ENCODE measurements at regions not wholly inside any gene's neighbourhood (a gene's known extent, or its start where the extent isn't known, plus 50 kb on each side); places are given as distances from the start of the nearest gene placed in this dataset.
"Not testable (repeated sequence)": the region's sequence is repeated elsewhere in the genome, so short reads cannot be mapped to it uniquely, and the experiment has no call there.

- no peak for DNase-seq
These were observed 309.5 kb upstream of the SGCG start for GRCh38 chr13:22871231-22871630.

DNA sequence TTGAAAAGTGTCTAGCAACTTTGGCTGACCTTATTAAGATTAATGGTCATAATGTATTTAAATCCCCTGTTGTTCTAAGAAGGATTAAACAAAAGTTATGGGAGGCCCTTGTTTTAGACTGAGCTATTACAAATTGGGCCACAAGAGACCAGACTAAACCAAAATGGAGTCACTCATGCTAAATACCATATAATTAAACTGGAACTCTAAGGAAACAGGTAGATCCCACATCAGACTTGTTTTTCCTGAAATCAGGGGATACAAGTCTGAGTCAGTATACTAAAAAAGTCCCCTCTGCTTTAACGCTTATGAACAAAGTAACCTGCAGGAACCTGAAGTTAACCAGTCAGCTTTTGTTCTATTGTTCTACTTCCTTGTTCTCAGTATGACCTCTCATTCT, 305.9 kb upstream of the SGCG start:
- DNase-seq = no peak

DNA sequence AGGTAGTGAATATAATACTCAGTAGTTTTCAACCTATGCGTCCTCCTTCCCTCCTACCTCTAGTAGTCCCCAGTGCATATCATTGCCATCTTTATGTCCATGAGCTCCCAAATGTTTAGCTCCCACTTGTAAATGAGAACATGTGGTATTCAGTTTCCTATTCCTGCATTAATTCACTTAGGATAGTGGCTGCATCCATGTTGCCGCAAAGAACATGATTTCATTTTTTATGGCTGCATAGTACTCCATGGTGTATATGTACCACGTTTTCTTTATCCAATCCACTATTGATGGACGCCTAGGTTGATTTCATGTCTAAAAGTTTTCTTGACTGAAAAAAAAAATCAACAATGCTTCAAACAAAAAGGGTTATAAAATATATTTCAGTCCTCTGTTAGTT, 303.4 kb upstream of the SGCG start:
- no peak for DNase-seq

- DNase-seq = no peak
These were observed 299.7 kb upstream of the SGCG start for GRCh38 chr13:22880741-22881720.

GRCh38 chr13:22881721-22882608, 298.8 kb upstream of the SGCG start:
- not testable (repeated sequence) for DNase-seq

- no peak for DNase-seq
These were observed 297.4 kb upstream of the SGCG start for GRCh38 chr13:22883262-22883840.

DNA sequence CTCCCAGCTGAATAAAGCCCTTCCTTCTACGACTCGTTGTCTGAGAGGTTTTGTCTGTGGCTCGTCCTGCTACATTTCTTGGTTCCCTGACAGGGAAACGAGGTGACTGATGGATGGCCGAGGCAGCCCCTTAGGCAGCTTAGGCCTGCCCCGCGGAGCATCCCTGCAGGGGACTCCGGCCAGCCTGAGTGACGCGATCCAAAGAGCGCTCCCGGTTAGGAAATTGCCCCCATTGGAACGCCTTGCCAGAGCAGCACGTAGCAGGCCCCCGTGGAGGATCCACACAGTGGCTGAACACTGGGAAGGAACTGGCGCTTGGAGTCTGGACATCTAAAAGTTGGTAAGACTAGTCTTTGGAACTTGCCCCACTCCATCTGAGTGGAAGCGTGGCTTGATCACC, 296.8 kb upstream of the SGCG start:
- DNase-seq = no peak

GRCh38 chr13:22886061-22886460, 294.7 kb upstream of the SGCG start:
- DNase-seq = not testable (repeated sequence)

GRCh38 chr13:22889376-22889775, 291.4 kb upstream of the SGCG start:
- not testable (repeated sequence) for DNase-seq

DNA sequence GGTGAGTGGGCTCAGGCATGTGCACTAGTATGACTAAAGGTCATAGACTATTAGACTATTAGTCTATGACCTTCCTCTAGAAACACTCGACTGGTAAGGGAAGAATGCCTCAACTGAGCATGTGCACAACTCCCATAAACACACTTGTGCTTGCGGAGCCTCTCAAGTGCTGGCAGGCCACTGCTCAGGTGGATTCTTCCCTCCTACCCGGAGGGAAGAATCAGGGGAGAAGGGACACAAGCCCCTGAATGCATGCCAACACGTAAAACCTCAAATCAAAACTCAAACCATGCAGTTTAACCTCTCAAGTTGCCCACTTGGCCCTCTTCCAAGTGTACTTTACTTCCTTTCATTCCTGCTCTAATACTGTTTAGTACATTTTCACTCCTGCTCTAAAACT, 287.6 kb upstream of the SGCG start:
- no peak for DNase-seq

DNA sequence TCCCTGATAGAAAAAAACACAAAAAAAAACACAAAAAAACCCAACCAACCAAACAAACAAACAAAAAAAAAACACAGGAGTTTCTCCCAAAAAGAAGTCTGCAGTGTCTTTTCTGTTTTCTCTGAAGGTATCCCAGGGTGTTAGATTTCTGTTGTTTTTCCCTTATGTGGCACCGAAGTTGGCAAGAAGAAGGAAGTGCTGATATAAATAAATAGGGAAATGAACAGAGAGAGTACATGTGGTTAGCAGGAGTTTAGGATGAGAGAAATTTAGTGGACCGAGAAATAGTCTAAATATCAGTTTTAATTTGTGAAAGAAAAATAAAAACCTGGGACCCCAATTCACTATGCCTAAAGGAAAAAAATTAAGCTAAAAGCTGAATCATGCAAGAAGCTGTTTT, 287.0 kb upstream of the SGCG start:
- no peak for DNase-seq

GRCh38 chr13:22897571-22898314, 283.0 kb upstream of the SGCG start:
- no peak for DNase-seq

GRCh38 chr13:22900416-22900951, 280.3 kb upstream of the SGCG start:
- DNase-seq = not testable (repeated sequence)

- no peak for DNase-seq
These were observed 277.5 kb upstream of the SGCG start for GRCh38 chr13:22903301-22903700.

GRCh38 chr13:22903925-22904324, 276.9 kb upstream of the SGCG start:
- DNase-seq = no peak

DNA sequence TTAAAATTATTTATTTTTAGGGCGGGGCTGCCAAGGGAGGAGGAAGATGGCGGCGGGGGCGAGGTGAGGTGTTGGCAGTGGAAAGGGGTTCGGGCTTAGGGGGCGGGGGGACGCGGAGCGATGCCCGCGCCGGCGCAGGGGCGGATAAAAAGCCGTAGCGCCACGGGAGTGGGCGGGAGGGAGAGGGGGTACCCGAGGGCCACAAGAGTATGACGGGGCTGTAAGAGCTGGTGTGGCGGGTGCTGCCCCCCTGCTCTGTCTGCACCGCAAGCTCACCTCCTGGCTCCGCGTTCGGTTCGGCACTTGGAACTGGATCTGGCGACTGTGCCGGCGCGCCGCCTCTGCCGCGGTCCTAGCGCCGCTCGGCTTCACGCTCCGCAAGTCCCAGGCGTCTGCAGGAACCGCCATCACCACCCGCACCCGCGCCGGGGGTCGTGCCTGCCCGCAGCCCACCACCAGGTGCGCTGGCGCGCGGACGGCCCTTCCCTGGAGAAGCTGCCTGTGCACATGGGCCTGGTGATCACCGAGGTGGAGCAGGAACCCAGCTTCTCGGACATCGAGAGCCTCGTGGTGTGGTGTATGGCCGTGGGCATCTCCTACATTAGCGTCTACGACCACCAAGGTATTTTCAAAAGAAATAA, 265.2 kb upstream of the SGCG start:
- peak; percentile 82 for DNase-seq

DNA sequence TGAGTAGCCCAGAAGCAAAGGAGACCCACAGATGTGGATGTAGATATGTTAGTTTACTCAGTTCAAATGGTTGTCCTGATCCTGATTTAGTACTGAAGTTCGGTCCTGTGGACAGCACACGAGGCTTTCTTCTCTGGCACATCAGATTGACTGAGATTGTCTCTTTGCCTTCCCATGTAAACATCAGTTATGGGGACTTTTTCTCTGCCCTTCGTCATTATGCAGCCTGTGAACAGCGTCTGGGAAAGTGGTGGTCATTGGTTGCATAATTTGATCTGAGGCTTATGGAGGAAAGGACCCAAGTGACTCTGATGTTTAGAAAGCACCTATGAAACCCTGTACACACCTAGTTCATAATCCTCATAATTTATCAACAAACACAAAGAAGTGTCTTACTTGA, 264.5 kb upstream of the SGCG start:
- not testable (repeated sequence) for DNase-seq

DNA sequence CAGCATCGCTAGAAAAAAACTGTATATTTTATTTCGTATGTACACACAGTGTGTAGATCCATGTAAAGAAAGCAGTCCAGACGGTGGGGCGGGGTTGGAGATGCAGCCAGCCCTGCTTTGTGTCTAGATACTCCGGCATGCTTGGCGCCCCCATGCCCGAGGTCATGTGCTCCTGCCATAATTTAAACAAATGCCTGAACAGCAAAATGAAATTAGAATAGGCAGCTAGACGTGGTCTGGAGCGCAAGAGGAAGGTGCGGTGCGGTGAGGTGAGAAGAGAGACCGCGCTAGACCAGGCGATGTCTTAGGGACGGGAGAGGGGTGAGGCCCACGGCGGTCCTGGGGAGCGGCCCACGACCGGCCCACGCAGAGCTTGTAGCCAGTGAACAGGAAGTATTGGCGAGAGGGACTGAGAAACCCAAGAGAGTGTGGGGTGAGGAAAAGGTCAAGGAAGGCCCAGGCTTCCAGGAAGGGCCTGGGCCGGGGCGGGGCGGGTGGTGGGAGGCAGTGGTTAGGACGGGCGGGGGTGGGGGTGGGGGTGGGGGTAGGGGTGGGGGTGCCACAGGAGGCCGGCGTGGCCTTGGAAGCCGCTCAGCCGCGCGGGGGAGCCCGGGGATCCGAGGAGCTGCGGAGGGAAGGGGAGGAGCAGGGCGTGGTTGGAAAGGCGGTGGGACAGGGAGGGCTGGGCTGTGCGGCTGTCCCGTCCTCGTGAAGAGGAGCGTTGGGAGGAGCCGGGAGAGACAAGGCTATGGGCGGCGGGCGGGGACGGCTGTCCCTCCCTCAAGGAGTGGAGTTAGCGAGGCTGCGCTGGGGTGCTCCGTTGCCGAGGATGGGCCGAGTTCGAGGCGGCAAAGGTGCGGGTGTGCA, 254.7 kb upstream of the SGCG start:
- DNase-seq = no peak

DNA sequence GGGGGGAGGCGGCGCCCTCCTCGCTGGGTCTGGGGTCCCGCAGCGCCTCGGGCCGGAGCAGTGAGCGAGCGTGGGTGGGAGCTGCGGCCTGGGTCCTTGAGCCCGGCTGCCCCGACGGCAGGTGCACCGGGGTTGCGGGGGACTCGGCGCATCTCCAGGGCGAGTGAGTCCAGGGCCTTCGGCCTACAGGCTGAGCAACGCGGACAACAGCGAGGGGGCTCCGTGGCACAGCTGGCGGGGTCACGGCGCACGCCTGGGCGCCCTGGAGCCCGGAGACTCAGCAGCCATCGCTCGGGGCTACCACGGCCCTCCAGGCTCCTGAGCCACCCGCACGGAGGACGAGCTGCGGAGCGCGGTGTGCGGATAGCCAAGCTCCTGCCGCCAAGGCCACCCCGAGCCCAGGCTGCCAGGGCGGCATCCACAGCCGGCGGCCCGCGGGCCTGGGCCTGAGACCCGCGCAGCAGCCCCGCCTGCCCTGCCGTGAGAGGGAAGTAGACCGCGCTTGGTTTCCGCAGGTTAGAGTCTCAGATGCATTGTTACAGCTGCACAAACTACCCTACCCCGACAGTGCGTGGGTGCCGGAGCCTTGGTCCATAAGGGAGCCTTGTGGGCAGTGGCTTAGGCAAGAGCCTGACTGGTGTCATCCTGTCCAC, 253.9 kb upstream of the SGCG start:
- no peak for DNase-seq

DNA sequence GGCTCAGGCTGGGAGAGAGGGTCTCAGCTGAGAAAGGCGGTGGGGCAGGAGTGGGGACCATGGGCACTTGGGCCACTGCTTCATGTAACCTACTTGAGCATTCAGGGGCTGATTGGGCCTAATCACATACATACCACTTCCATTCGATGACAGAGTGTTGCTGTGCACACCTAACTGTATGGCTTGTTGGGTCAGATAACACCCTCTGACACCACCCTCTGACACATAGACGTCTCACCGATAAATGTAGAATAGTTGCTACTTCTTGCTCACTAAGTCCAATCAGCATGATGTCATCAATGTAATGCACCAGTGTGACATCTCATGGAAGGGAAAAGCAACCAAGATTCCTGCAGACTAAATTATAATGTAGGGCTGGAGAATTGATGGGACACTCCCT, 252.9 kb upstream of the SGCG start:
- DNase-seq = not testable (repeated sequence)

Measured in NCI-H1092 treated with DMSO at 0.1 percent for 48 hours (cell line).